NB4 (cell line): ENCODE measurements at regions not wholly inside any gene's neighbourhood (a gene's known extent, or its start where the extent isn't known, plus 50 kb on each side); places are given as distances from the start of the nearest gene placed in this dataset.
"Not testable (repeated sequence)": the region's sequence is repeated elsewhere in the genome, so short reads cannot be mapped to it uniquely, and the experiment has no call there.

Source experiments
- DNase-seq: peaks from one replicate; pipeline ENCODE4 v3.0.0; 2010; ENCODE audit warnings: low read depth
- H3K4me3 ChIP-seq: one replicate; pipeline ENCODE4 v1.5.1; 2011; ENCODE audit warnings: mild to moderate bottlenecking, low read depth, low read length, moderate library complexity
- MYC ChIP-seq: IDR thresholded peaks from 2 replicates; pipeline ENCODE4 v1.6.1; 2011; ENCODE audit warnings: low read depth, low read length
- POLR2A ChIP-seq: IDR thresholded peaks from 2 replicates; pipeline ENCODE4 v1.6.1; 2011; ENCODE audit warnings: mild to moderate bottlenecking; ENCODE audit not compliant: insufficient read length; ENCODE audit errors: extremely low read depth
- TF ChIP-seq, protein P1 (sequence below): IDR thresholded peaks from 2 replicates; pipeline ENCODE4 v1.6.1; 2011; ENCODE audit warnings: low read depth, low read length
- TF ChIP-seq, protein P2 (sequence below): IDR thresholded peaks from one replicate; pipeline ENCODE4 v1.5.1; 2012; ENCODE audit warnings: low read depth, low read length

DNA sequence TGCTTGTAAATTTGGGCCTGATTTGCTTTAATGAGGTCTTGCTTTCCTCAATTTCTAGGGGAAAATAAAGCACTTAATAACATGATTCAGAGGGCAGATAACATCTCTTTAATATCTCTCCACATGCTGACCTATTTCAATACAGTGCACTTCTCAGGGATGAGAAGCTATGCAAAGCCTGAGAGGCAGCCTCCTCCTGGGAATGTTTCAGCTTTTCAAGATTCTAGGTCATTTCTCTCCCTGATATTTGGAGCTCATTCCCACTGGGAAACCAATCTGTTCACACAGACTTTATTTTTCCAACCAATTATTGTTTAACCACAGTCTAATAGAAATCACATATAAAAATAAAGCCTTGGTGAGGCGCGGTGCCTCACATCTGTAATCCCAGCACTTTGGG, 67.0 kb upstream of the LSAMP start:
- DNase-seq: no peak
- TF ChIP-seq, protein P1, sequence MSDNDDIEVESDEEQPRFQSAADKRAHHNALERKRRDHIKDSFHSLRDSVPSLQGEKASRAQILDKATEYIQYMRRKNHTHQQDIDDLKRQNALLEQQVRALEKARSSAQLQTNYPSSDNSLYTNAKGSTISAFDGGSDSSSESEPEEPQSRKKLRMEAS: no peak
- TF ChIP-seq POLR2A: no peak
- TF ChIP-seq, protein P2, sequence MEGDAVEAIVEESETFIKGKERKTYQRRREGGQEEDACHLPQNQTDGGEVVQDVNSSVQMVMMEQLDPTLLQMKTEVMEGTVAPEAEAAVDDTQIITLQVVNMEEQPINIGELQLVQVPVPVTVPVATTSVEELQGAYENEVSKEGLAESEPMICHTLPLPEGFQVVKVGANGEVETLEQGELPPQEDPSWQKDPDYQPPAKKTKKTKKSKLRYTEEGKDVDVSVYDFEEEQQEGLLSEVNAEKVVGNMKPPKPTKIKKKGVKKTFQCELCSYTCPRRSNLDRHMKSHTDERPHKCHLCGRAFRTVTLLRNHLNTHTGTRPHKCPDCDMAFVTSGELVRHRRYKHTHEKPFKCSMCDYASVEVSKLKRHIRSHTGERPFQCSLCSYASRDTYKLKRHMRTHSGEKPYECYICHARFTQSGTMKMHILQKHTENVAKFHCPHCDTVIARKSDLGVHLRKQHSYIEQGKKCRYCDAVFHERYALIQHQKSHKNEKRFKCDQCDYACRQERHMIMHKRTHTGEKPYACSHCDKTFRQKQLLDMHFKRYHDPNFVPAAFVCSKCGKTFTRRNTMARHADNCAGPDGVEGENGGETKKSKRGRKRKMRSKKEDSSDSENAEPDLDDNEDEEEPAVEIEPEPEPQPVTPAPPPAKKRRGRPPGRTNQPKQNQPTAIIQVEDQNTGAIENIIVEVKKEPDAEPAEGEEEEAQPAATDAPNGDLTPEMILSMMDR: no peak
- no peak overlapping the region for H3K4me3 ChIP-seq

DNA sequence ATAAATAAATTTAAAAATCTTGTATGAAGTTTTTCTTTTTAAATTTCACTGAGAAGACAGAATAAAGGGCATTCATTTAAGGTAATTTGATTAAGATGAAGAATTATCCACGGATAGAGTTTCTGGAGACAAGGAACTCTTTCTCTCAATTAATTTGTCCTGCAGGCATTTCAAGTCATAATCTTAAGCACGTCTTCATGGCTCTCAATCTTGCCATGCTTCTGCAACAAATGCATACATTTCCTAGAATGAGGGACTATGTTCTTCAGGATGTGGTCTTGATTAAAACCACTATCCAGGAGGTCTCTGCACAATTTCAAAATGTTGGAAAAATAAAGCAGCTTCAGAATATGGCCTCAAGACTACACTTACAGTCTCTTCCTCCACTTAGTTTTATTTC, 67.6 kb upstream of the LSAMP start:
- DNase-seq: no peak
- H3K4me3 ChIP-seq: no peak overlapping the region
- TF ChIP-seq MYC (no peak), POLR2A (no peak)
- TF ChIP-seq, protein P2: no peak
- TF ChIP-seq, protein P1: no peak

DNA sequence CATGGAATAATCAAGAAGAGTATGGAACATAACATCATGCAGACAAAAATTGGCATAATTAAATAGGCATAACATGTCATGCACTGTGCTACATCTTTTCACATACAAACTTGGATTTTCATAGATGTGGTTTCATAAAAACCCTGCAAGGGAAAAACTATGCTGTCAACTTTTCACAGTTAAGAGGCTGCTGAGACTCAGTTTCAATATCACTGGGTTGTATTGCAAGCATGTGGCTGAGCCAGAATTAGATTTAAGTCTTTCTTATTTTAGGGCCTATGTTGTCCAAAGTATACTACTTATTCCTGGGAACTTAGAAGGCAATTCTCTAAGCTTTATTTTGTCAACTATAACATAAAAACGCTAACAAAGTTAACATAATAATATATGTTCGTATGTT, 70.7 kb upstream of the LSAMP start:
- no peak overlapping the region for H3K4me3 ChIP-seq
- DNase-seq: no peak
- TF ChIP-seq MYC (no peak), POLR2A (no peak)
- TF ChIP-seq, protein P1: no peak
- TF ChIP-seq, protein P2: no peak

DNA sequence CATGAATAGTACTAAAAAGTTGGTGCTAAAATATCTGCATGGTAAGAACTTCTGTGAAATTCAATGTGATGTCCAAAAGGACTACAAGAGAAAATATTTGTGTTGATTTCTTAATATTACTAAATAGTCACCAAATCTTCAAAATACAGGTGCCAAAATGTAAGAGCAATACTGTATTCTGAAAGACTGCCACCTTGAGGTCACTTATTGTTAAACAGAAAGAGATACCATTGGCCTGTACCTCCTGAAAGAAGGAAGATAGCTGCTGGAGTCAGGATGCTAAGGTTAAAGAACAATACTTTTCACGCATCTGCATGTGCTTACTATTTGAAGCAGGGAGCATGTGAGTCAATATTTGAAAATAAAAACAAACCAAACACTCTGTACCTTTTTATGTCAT, 72.0 kb upstream of the LSAMP start:
- TF ChIP-seq, protein P2: peak; percentile 22
- TF ChIP-seq, protein P1: no peak
- H3K4me3 ChIP-seq: no peak overlapping the region
- peak; percentile 11 for DNase-seq

DNA sequence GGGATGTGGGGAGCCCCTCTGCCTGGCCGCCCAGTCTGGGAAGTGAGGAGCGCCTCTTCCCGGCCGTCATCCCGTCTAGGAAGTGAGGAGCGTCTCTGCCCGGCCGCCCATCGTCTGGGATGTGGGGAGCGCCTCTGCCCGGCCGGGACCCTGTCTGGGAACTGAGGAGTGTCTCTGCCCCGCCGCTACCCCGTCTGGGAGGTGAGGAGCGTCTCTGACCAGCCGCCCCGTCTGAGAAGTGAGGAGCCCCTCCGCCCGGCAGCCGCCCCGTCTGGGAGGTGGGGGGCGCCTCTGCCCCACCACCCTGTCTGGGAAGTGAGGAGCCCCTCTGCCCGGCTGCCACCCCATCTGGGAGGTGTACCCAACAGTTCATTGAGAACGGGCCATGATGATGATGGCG, 73.8 kb upstream of the LSAMP start:
- DNase-seq: not testable (repeated sequence)

DNA sequence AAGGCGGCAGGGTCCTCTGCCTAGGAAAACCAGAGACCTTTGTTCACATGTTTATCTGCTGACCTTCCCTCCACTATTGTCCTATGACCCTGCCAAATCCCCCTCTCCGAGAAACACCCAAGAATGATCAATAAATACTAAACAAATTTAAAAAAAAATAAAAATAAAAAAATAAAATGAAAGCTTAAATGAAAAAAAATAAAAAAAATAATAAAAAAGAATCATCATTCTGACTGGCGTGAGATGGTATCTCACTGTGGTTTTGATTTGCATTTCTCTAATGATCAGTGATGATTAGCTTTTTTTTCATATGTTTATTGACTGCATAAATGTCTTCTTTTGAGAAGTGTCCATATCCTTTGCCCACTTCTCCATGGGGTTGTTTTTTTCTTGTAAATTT, 74.5 kb upstream of the LSAMP start:
- DNase-seq, H3K4me3 ChIP-seq: not testable (repeated sequence)

More for the DNA sequence above, 73.8 kb upstream of the LSAMP start:
- H3K4me3 ChIP-seq: not testable (repeated sequence)

DNA sequence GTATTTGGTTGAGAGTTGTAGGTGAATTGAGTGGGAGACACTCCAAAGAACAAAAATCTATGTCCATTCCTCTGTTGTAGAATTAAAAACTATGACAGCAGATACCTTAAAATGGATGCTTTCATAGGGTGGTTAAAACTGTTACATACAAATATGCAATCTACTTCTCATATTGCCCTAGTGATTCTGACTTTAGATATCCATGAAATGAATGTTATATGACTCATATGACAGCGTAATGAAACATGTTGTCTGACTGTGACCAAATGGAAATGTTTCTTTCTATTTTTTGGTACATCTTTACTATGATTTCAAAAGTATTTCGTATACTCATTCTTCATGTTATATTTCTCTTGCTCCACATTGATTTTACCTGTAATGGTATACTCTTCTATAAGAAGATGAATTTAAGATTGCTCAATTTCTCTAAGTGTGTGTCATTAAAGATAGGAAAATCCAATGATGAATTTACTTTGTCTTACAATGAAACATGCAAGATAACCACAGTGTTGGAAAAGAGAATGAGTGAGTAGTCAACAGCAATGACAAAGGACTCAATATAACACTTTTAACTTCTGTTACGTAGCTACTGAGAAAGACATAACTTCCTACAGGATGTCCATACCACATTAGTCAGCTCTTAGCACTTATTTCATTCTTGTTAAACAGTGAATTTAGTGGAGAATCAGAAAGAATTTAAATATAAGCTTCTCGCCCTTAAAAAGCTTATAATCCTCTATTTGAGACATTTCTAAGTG, 79.3 kb upstream of the LSAMP start:
- TF ChIP-seq, protein P2: no peak
- TF ChIP-seq, protein P1: no peak
- TF ChIP-seq POLR2A (no peak), MYC (no peak)
- no peak for DNase-seq
- H3K4me3 ChIP-seq: no peak overlapping the region
